ENCODE measurements at regions not wholly inside any gene's neighbourhood (a gene's known extent, or its start where the extent isn't known, plus 50 kb on each side); places are given as distances from the start of the nearest gene placed in this dataset.
"Not testable (repeated sequence)": the region's sequence is repeated elsewhere in the genome, so short reads cannot be mapped to it uniquely, and the experiment has no call there.

DNA sequence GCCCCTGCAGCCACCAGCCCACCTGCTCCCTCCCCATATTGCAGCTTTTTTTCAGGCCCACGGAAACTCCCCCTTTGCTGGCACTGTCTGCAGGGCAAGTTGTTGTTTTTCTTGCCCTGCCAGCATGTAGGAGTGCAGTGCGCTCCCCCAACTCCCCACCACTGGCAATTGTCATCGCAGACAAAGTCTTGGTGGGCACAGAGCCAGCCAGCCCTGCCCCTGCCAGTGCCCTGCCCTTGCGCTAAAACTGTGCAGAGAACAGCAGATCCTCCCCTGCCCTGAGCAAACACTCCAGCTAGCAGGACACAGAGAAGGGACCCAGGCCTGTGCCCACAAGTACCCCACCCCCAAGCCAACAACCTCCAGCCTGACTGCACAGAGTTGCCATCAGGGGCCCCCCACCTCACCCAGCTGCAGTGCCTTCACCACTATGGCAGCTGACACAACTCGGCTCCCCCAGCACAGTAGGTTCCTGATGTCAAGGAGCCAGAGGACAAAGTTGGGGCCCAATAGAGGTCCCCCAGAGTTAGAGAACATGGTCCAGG, 158.1 kb upstream of the ARHGAP42 start:
- DNase-seq (ENCODE audit: insufficient read length, low spot score), result no peak
- no peak for FAIRE-seq

- not testable (repeated sequence) for DNase-seq (ENCODE audit: insufficient read length, low spot score); FAIRE-seq
Observed at GRCh38 chr11:100531290-100531689, 155.8 kb upstream of the ARHGAP42 start.

GRCh38 chr11:100536979-100537378, 150.1 kb upstream of the ARHGAP42 start:
- FAIRE-seq, result no peak

DNA sequence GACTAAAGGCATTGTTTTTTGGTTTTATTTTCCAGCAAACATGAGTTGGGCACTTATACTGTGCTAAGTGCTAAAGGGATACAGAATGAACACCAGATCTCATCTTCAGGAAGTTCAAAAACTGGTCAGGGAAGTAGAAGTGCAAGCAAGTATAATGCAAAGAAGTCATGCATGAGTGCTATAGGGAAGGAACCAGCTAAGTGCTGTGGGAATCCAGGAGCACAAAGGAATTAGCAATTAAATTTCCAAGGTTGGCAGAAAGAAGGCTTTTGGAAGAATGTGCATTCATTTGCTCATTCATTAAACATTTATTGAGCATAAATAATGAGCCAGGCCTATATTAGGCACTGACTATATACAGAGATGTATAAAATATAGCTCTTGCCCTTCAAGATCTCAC, 143.7 kb upstream of the ARHGAP42 start:
- DNase-seq (ENCODE audit: insufficient read length, low spot score) (no peak), FAIRE-seq (no peak)

More at GRCh38 chr11:100536979-100537378, 150.1 kb upstream of the ARHGAP42 start:
- DNase-seq (ENCODE audit: insufficient read length, low spot score), result no peak

- DNase-seq (ENCODE audit: insufficient read length, low spot score), result no peak
- no peak for FAIRE-seq
Observed at GRCh38 chr11:100545556-100545955, 141.5 kb upstream of the ARHGAP42 start.

- FAIRE-seq (no peak), DNase-seq (ENCODE audit: insufficient read length, low spot score) (no peak)
Observed at GRCh38 chr11:100545970-100546369, 141.1 kb upstream of the ARHGAP42 start.

DNA sequence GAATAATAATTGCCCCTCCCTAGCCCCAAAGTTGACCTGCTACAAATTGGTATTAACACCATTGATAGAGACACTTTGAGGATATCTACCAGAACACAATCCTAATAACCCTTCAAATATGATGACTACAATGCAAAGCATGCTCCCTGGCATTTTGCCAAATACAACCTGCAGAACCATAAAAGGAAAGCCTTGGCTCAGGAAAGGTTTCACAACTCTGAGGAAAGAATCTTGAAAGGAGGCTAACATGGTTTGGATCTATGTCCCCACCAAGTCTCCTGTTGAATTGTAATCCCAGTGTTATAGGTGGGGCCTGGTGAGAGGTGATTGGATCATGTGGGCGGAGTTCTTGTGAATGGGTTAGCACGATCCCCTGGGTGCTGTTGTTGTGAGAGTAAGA, 140.4 kb upstream of the ARHGAP42 start:
- no peak for DNase-seq (ENCODE audit: insufficient read length, low spot score)

DNA sequence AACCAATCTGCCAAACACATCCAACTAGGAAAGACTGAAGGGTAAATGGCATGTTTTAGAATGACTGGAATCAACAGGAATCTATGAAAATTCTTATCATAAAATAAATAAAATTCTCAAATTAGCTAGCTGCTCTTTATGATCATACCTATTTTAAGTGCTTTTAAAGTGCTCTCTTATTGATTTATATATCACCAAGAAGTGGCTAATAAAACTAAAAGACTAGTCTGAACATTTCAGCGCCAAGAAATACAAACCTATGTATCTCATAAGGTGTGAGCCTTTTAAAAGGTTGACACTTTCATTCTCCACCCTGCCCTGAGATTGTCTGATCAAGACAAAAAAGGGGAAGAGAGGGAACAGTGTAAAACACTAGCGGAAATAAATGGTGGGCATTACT, 136.8 kb upstream of the ARHGAP42 start:
- no peak for DNase-seq (ENCODE audit: insufficient read length, low spot score)
- no peak for FAIRE-seq

More for the DNA sequence above, 140.4 kb upstream of the ARHGAP42 start:
- no peak for FAIRE-seq

GRCh38 chr11:100550912-100551632, 136.0 kb upstream of the ARHGAP42 start:
- FAIRE-seq, result no peak
- no peak for DNase-seq (ENCODE audit: insufficient read length, low spot score)

- FAIRE-seq, result no peak
Observed at GRCh38 chr11:100555931-100556330, 131.2 kb upstream of the ARHGAP42 start.

DNA sequence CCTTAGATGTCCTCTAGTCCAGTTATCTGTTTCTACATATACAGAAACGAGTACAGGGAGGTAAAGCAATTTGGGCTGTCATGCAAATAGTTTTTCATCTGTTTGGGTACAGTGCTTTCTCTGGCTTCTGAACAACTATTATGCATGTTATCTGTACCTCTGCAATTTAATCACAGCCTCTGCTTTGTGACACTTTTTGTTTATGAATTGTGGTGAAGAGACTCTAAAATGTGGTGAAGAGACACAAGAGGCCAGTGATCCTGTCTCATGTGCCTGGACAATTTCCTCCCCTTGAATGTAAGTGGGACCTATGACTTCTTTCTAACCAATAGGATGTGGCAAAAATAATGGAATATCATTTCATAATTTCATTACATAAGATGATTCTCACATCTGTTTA, 130.3 kb upstream of the ARHGAP42 start:
- DNase-seq (ENCODE audit: insufficient read length, low spot score) (no peak), FAIRE-seq (no peak)

More at GRCh38 chr11:100555931-100556330, 131.2 kb upstream of the ARHGAP42 start:
- no peak for DNase-seq (ENCODE audit: insufficient read length, low spot score)

- no peak for FAIRE-seq
- no peak for DNase-seq (ENCODE audit: insufficient read length, low spot score)
Observed at GRCh38 chr11:100557830-100558611, 129.1 kb upstream of the ARHGAP42 start.

DNA sequence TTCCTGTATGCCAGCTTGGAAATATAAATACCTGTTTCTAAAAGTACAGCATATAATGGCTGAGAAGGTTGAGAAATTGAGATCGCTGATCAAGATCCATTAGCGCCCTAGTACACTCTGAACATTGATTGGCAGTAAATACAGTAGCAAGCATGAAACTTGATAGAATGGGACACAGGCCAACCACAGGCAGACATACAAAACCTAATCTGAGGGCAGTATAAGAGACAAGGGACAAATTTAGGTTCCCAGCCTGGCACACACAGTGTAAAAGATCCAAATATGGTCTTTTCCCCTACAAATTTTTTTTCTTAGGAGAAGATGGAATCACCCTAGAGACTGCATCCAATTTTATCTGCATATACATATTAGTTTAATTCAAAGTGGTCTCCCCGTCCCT, 126.5 kb upstream of the ARHGAP42 start:
- no peak for FAIRE-seq

DNA sequence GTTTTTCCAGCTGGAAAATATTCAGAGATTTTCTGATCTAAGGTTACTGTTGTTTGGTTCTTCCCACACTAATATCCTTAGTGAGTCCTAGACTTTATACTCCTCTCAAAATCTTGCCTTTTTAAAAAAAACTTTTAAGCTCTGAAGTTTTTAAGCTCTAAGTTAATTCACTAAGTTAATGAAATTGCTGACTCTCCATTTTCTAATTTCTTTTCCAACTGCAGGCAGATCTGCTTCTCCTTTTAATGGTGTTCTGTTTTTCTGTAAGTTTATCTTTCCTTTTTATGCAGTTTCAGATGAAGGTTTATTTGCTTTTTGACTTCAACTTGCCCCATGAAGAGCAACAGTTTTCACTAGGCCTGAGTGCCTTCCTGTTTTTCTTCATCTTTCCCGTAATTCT, 125.8 kb upstream of the ARHGAP42 start:
- no peak for FAIRE-seq
- no peak for DNase-seq (ENCODE audit: insufficient read length, low spot score)

More for the DNA sequence above, 126.5 kb upstream of the ARHGAP42 start:
- DNase-seq (ENCODE audit: insufficient read length, low spot score), result no peak

GRCh38 chr11:100562128-100562527, 125.0 kb upstream of the ARHGAP42 start:
- no peak for FAIRE-seq
- DNase-seq (ENCODE audit: insufficient read length, low spot score), result no peak

DNA sequence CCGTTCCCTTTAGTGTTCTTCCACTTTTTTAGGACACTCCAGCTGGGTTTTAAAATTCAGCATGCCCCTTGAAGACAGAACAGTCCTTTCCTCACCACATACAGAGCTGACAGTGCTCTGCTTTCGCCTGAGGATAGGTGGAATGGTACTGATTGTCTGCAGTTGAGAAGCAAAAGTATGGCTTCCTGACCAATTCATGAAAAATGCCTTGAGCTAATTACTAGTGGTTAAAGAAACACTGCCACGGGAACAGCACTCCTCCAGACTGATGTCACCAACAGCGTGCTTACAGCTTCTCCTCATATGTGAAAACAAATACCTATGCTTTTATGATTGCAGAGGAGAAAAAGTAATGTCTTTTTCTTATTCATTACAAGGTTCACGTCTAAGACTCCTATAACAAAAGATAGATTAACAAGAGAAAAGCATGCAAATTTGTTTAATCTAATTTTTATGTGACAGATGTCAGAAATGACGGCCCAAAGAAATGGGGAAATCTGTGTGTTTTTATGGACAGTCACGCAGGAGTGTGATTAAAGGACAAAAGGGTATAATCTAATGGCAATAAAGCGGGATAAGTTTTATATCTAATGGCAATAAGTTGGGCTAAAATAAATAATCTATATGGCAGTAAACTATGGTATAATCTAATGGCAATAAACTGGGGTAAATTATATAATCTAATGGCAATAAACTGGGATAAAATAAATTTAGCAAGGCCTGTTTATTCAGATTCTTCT, 123.4 kb upstream of the ARHGAP42 start:
- FAIRE-seq (no peak), DNase-seq (ENCODE audit: insufficient read length, low spot score) (no peak)

DNA sequence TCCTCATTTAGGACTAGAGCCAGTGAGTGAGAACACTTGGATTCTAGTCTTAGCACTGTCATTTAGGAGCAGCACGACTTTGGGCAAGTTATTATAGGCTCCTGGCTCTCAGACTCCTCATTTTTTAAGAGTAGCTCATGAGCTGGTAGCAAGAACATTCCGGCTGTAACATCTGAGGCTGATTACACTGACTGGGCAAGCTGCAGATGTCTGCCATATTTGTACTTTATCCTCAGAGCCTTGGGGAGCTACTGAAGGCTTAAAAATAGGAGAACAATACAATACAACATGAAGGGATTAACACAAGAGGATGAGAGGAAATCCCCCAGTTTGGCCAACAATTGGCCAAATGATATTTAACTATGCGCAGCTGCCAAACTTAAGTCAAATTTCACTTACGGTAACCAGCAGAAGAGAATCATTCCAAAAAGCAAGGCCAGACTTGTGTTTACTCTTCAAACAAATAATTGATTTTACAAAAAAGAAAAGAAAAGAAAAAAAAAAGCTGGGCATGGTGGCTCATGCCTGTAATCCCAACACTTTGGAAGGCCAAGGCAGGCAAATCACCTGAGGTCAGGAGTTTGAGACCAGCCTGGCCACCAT, 113.1 kb upstream of the ARHGAP42 start:
- no peak for FAIRE-seq
- no peak for DNase-seq (ENCODE audit: insufficient read length, low spot score)

DNA sequence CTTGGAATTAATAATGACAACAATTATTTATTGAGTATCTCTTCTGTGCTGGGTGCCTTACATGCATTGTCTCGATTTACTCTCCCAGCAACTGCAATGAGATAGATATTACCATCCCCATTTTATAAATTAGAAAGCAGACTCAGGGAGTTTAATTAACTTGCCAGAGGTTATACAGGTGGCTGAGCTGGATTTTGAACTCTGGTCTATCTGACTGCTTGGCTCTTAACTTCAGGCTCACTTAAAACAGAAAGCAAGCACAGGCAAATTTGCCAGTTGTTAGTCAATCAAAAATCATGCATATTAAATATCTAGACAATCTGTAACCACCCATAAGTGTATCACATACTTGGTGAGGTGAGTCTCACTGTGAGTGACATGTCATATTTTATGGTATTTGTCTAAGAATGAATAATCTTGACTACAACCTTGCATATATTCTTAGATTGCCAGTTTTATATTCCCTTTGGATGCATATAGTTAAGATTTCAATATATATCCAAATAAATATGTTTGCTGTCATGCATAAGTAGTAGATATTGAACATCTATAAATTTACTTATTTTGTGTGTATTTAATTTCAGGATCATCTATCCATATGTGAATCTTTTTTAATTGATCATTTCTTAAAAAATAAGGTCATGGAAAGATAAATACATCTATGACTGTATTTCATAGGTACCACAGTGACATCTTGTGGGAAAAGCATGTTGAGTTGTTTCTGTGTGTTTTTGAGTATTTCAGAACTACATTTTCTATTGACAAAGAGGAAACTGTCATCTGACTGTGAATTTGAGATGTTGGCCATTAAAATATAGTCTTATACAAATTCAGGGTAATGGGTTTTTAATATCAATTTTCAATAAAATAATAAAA, 112.0 kb upstream of the ARHGAP42 start:
- DNase-seq (ENCODE audit: insufficient read length, low spot score) (no peak), FAIRE-seq (no peak)

GRCh38 chr11:100575860-100576717, 111.0 kb upstream of the ARHGAP42 start:
- peak; percentile 17 for DNase-seq (ENCODE audit: insufficient read length, low spot score)

More at GRCh38 chr11:100575860-100576717, 111.0 kb upstream of the ARHGAP42 start:
- peak; percentile 76 for FAIRE-seq

Data from GM19239 (cell line).